ENCODE measurements at regions not wholly inside any gene's neighbourhood (a gene's known extent, or its start where the extent isn't known, plus 50 kb on each side); places are given as distances from the start of the nearest gene placed in this dataset.

DNA sequence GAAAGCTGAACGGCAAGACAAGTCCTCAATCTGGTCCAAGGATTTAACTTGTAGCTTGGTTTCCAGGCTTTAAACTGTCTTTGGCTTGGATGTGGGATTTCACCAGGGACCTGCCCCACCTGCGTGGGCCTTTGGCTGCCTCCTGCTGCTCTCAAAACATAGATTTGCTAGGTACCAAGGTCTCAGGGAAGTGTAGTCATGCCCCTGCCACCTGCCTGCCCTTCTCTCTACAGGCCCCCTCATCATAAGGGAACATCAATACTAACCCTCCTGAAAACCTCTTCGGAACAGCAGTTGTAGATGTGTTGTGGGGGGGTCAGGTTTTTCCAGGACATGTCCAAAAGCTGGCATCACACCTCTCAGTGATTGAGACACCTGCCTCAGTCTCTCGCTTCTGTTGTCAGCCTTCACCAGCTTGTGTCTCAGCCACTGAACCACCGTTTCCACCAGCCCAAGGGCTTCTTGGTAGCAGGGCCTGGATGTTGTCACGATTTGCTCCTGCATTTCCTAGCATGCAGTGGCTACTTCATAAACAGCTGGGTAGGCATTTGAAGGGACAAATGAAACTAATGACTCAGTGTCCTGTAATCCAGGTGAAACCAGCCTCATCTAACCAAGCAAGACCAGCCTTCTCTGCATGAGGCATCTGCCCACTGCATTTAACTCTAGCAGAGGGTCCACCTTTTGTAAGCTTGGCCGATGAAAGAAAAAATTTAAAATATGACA is 141.6 kb upstream of the THBS2 start:
- TF ChIP-seq CTCF (IDR thresholded peaks at IDR 0.05 in 2 of 3, conservative IDR thresholded peaks at IDR 0.05 in 1 of 3; ENCODE audit: borderline replicate concordance in 1 of 3, insufficient read depth in 1 of 3, low read depth in 2 of 3, low read length in 2 of 3) (no peak), POLR2A (IDR thresholded peaks at IDR 0.05; ENCODE audit: borderline replicate concordance, extremely low read depth, insufficient read depth, insufficient read length) (no peak), ZNF274 (IDR thresholded peaks at IDR 0.05; ENCODE audit: low read depth, low read length) (no peak), POLR2AphosphoS5 (IDR thresholded peaks at IDR 0.05; ENCODE audit: low read depth, low read length) (no peak), SIN3A (IDR thresholded peaks at IDR 0.05; ENCODE audit: low read depth) (no peak), EZH2 (IDR thresholded peaks at IDR 0.05) (no peak), RAD21 (IDR thresholded peaks at IDR 0.05; ENCODE audit: low read depth) (no peak), EZH2phosphoT487 (IDR thresholded peaks at IDR 0.05; ENCODE audit: borderline replicate concordance) (no peak), CEBPB (IDR thresholded peaks at IDR 0.05; ENCODE audit: low read depth) (no peak), SRF (IDR thresholded peaks at IDR 0.05; ENCODE audit: low read depth) (no peak), TCF7L2 (IDR thresholded peaks at IDR 0.05; ENCODE audit: borderline replicate concordance, extremely low read depth, insufficient read depth, insufficient read length) (no peak)
- TF ChIP-seq, protein P1, sequence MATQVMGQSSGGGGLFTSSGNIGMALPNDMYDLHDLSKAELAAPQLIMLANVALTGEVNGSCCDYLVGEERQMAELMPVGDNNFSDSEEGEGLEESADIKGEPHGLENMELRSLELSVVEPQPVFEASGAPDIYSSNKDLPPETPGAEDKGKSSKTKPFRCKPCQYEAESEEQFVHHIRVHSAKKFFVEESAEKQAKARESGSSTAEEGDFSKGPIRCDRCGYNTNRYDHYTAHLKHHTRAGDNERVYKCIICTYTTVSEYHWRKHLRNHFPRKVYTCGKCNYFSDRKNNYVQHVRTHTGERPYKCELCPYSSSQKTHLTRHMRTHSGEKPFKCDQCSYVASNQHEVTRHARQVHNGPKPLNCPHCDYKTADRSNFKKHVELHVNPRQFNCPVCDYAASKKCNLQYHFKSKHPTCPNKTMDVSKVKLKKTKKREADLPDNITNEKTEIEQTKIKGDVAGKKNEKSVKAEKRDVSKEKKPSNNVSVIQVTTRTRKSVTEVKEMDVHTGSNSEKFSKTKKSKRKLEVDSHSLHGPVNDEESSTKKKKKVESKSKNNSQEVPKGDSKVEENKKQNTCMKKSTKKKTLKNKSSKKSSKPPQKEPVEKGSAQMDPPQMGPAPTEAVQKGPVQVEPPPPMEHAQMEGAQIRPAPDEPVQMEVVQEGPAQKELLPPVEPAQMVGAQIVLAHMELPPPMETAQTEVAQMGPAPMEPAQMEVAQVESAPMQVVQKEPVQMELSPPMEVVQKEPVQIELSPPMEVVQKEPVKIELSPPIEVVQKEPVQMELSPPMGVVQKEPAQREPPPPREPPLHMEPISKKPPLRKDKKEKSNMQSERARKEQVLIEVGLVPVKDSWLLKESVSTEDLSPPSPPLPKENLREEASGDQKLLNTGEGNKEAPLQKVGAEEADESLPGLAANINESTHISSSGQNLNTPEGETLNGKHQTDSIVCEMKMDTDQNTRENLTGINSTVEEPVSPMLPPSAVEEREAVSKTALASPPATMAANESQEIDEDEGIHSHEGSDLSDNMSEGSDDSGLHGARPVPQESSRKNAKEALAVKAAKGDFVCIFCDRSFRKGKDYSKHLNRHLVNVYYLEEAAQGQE (IDR thresholded peaks at IDR 0.05; ENCODE audit: low read depth): no peak
